ENCODE measurements at regions not wholly inside any gene's neighbourhood (a gene's known extent, or its start where the extent isn't known, plus 50 kb on each side); places are given as distances from the start of the nearest gene placed in this dataset.

DNA sequence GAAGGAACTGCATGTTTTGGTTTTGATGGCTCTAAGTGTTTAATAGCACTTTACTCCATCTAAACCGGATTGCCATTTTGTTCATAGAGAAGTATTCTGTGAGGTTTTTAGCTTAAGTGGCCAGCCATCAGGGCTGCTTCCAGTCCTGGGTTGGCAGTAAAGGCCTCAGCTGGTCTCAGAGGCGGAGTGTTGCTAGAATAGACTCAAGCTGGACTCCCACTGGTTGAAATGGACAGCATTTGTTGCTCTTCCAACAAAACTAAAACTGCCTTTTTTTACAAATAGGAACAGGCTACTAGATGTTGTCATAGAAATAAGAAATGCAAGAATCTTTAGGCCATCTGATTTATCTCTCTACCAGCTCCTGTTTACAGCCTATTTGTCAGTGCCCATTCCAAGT lies 126.4 kb downstream of the MAIP1 start:
- Histone ChIP-seq H3K27ac (no peak overlapping the region), H3K4me1 (no peaks in the 10 kb centered on the region), H3K9me3 (no peaks in the 10 kb centered on the region), H3K36me3 (no peaks in the 10 kb centered on the region), H3K27me3 (no peaks in the 10 kb centered on the region), H3K4me3 (no peak overlapping the region)
- in situ Hi-C loops (cut with MboI; ENCODE audit: low sequenced_read_pairs in 4 of 4) (no loop called here), intact Hi-C loops (cut with DNase I; ENCODE audit: low total_unique reads) (no loop called here)
- no peak for ATAC-seq
- TF ChIP-seq, protein P1, sequence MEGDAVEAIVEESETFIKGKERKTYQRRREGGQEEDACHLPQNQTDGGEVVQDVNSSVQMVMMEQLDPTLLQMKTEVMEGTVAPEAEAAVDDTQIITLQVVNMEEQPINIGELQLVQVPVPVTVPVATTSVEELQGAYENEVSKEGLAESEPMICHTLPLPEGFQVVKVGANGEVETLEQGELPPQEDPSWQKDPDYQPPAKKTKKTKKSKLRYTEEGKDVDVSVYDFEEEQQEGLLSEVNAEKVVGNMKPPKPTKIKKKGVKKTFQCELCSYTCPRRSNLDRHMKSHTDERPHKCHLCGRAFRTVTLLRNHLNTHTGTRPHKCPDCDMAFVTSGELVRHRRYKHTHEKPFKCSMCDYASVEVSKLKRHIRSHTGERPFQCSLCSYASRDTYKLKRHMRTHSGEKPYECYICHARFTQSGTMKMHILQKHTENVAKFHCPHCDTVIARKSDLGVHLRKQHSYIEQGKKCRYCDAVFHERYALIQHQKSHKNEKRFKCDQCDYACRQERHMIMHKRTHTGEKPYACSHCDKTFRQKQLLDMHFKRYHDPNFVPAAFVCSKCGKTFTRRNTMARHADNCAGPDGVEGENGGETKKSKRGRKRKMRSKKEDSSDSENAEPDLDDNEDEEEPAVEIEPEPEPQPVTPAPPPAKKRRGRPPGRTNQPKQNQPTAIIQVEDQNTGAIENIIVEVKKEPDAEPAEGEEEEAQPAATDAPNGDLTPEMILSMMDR (IDR thresholded peaks at IDR 0.05 in 4 of 5, conservative IDR thresholded peaks at IDR 0.05 in 1 of 5) = no peak
- TF ChIP-seq POLR2A (IDR thresholded peaks at IDR 0.05) = no peak
- DNase-seq = no peak

DNA sequence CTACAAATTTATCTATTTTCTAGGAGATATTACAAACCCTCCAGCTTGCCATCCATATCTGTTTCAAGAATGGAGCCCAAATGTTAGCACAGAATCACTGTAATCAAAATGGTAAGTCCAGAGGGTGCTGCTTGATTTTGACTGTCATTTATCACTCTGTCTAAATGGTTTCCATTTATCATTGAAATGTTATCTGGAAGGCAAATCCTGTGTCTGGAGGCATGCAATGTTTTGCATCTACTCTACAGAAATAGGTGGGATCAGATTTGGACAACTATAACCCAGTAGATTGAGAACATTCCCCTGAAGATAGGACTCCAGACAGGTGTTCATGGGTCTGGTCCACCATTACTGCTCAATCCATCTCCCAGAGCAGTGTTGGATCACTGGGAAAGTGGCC lies 128.7 kb downstream of the MAIP1 start:
- no peaks in the 10 kb centered on the region for H3K9me3 ChIP-seq
- no peaks in the 10 kb centered on the region for H3K4me1 ChIP-seq
- intact Hi-C loops (cut with DNase I; ENCODE audit: low total_unique reads) = no loop called here
- DNase-seq = no peak
- H3K36me3 ChIP-seq = no peaks in the 10 kb centered on the region
- no peak for ATAC-seq
- H3K27ac ChIP-seq = no peak overlapping the region
- in situ Hi-C loops (cut with MboI; ENCODE audit: low sequenced_read_pairs in 4 of 4) = no loop called here
- H3K4me3 ChIP-seq = no peak overlapping the region
- H3K27me3 ChIP-seq = no peaks in the 10 kb centered on the region
- TF ChIP-seq, protein P1 (IDR thresholded peaks at IDR 0.05 in 4 of 5, conservative IDR thresholded peaks at IDR 0.05 in 1 of 5) = no peak

DNA sequence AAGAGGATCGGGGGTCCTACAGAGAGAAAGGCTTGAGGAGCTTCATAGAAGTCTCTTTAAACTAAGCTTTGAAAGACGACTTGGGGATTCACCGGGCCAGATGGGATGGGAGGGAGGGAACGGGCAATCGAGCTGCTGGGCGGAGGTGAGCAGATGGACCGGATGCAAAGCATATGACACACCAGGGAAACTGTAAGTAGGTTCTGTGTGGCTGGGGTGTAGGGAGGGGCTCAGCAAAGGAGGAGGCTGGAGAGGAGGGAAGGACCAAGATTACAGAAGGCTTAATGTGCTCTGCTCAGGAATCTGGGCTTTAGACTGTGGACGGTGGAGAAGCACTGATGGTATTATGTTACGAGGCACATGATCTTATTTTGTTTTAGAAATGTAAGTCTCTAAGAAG lies 131.5 kb downstream of the MAIP1 start:
- in situ Hi-C loops (cut with MboI; ENCODE audit: low sequenced_read_pairs in 4 of 4) (no loop called here), intact Hi-C loops (cut with DNase I; ENCODE audit: low total_unique reads) (no loop called here)
- no peak overlapping the region for H3K27ac ChIP-seq
- H3K4me3 ChIP-seq = no peak overlapping the region
- DNase-seq (no peak), ATAC-seq (no peak)
- no peaks in the 10 kb centered on the region for H3K36me3 ChIP-seq
- no peaks in the 10 kb centered on the region for H3K9me3 ChIP-seq
- H3K4me1 ChIP-seq = no peaks in the 10 kb centered on the region
- TF ChIP-seq, protein P1 (IDR thresholded peaks at IDR 0.05 in 4 of 5, conservative IDR thresholded peaks at IDR 0.05 in 1 of 5) = no peak
- TF ChIP-seq POLR2A (IDR thresholded peaks at IDR 0.05) = no peak
- H3K27me3 ChIP-seq = no peaks in the 10 kb centered on the region

DNA sequence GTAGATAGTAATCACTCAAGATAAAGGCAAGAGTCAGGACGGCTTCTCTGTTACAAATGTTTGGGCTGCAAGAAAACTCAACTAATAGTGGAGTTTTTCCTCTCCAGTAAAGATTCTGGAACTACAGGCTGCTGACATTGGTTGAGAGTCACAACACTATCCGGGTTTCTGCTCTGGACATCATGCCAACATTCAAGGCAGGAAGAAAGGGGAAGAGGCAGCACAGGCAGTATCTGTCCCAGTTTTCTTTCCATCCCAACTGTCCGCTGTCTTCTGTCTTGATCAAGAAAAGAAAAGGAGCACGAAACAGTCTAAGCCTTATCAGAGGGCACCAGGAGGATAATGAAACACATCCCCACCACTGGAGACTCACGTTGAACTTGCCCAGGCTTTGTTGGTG lies 132.1 kb downstream of the MAIP1 start:
- DNase-seq = no peak
- in situ Hi-C loops (cut with MboI; ENCODE audit: low sequenced_read_pairs in 4 of 4) = no loop called here
- no peaks in the 10 kb centered on the region for H3K9me3 ChIP-seq
- H3K4me1 ChIP-seq = no peaks in the 10 kb centered on the region
- intact Hi-C loops (cut with DNase I; ENCODE audit: low total_unique reads) = no loop called here
- no peak for TF ChIP-seq POLR2A (IDR thresholded peaks at IDR 0.05)
- TF ChIP-seq, protein P1 (IDR thresholded peaks at IDR 0.05 in 4 of 5, conservative IDR thresholded peaks at IDR 0.05 in 1 of 5) = no peak
- H3K27me3 ChIP-seq = no peaks in the 10 kb centered on the region
- ATAC-seq = no peak
- H3K36me3 ChIP-seq = no peaks in the 10 kb centered on the region
- H3K27ac ChIP-seq = no peak overlapping the region
- no peak overlapping the region for H3K4me3 ChIP-seq

DNA sequence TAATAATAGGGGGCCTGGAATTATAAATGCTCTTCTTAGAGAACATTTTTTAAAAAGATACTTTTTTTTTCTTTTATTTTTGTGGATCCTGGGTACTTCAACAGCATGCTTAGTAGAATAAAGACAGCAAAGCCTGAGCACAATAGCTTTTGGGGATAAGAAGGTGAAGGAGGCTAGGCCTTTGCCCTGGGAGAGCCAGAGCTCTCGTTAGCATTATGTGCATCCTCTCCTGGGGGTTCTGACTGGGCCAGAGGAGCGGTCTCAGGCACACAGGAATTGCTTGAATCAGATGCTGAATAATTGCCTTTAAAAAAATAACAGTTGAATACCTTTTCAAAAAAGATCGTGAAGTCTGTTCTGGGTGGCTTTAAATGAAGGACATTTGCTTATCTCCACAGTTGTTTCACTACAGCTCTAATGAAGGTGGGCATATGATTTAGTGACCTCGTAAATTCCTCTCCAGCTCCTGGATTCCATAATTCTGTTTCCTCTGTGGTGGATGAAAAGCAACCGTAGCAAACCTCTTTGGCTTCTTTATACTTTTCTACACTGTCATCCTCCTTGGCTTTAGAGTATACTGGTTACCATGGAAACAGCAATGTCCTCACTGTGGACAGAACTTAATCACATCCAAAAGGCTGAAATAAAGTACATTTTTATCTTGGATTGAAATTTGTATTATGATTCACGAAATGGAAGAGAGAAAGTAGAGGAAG lies 133.8 kb downstream of the MAIP1 start:
- no peaks in the 10 kb centered on the region for H3K9me3 ChIP-seq
- DNase-seq = no peak
- no peak for TF ChIP-seq POLR2A (IDR thresholded peaks at IDR 0.05)
- TF ChIP-seq, protein P1 (IDR thresholded peaks at IDR 0.05 in 4 of 5, conservative IDR thresholded peaks at IDR 0.05 in 1 of 5) = no peak
- in situ Hi-C loops (cut with MboI; ENCODE audit: low sequenced_read_pairs in 4 of 4) = no loop called here
- no peaks in the 10 kb centered on the region for H3K4me1 ChIP-seq
- ATAC-seq = no peak
- H3K27ac ChIP-seq = no peak overlapping the region
- H3K4me3 ChIP-seq = no peak overlapping the region
- no peaks in the 10 kb centered on the region for H3K36me3 ChIP-seq
- intact Hi-C loops (cut with DNase I; ENCODE audit: low total_unique reads) = no loop called here
- no peaks in the 10 kb centered on the region for H3K27me3 ChIP-seq
